ENCODE measurements at regions not wholly inside any gene's neighbourhood (a gene's known extent, or its start where the extent isn't known, plus 50 kb on each side); places are given as distances from the start of the nearest gene placed in this dataset.

- no peak for DNase-seq (ENCODE audit: low spot score)
- Histone ChIP-seq H3K4me1 (peaks cover 0 to 24% of the 10 kb centered on the region in 2 donors), H3K27me3 (no peaks in the 10 kb centered on the region), H3K9me3 (no peaks in the 10 kb centered on the region), H3K36me3 (no peaks in the 10 kb centered on the region), H3K27ac (no peak overlapping the region), H3K4me3 (no peak overlapping the region)
- no peak for TF ChIP-seq CTCF (IDR thresholded peaks at IDR 0.05)
Observed at GRCh38 chr17:77304746-77305473, 164.1 kb downstream of the SEC14L1 start.

GRCh38 chr17:77306048-77306789, 165.4 kb downstream of the SEC14L1 start:
- Histone ChIP-seq H3K4me1 (peaks cover 0 to 24% of the 10 kb centered on the region in 2 donors), H3K4me3 (no peak overlapping the region), H3K9me3 (no peaks in the 10 kb centered on the region), H3K36me3 (no peaks in the 10 kb centered on the region), H3K27ac (no peak overlapping the region), H3K27me3 (no peaks in the 10 kb centered on the region)
- no peak for TF ChIP-seq CTCF (IDR thresholded peaks at IDR 0.05)
- DNase-seq (ENCODE audit: low spot score) = no peak

- no peak for TF ChIP-seq CTCF (IDR thresholded peaks at IDR 0.05)
- H3K9me3 ChIP-seq = no peaks in the 10 kb centered on the region
- no peak for DNase-seq (ENCODE audit: low spot score)
- H3K27me3 ChIP-seq = no peaks in the 10 kb centered on the region
- H3K27ac ChIP-seq = no peak overlapping the region
- no peak overlapping the region for H3K4me3 ChIP-seq
- no peaks in the 10 kb centered on the region for H3K36me3 ChIP-seq
- H3K4me1 ChIP-seq = peaks cover 0 to 24% of the 10 kb centered on the region in 2 donors
Observed at GRCh38 chr17:77306790-77307478, 166.2 kb downstream of the SEC14L1 start.

- Histone ChIP-seq H3K27ac (no peak overlapping the region), H3K4me1 (peaks cover 0 to 24% of the 10 kb centered on the region in 2 donors), H3K27me3 (no peaks in the 10 kb centered on the region), H3K9me3 (no peaks in the 10 kb centered on the region), H3K36me3 (no peaks in the 10 kb centered on the region), H3K4me3 (no peak overlapping the region)
- DNase-seq (ENCODE audit: low spot score) = no peak
- TF ChIP-seq CTCF (IDR thresholded peaks at IDR 0.05) = no peak
Observed at GRCh38 chr17:77307479-77308198, 166.9 kb downstream of the SEC14L1 start.

GRCh38 chr17:77308861-77309726, 168.3 kb downstream of the SEC14L1 start:
- Histone ChIP-seq H3K27me3 (no peaks in the 10 kb centered on the region), H3K4me1 (peaks cover 0 to 32% of the 10 kb centered on the region in 2 donors), H3K36me3 (no peaks in the 10 kb centered on the region), H3K4me3 (no peak overlapping the region), H3K27ac (no peak overlapping the region), H3K9me3 (no peaks in the 10 kb centered on the region)
- DNase-seq (ENCODE audit: low spot score) = no peak
- no peak for TF ChIP-seq CTCF (IDR thresholded peaks at IDR 0.05)

All from right atrium auricular region (tissue), 2 donors.